ENCODE measurements at regions not wholly inside any gene's neighbourhood (a gene's known extent, or its start where the extent isn't known, plus 50 kb on each side); places are given as distances from the start of the nearest gene placed in this dataset.
A peak's percentile ranks its signal among the peaks of the same experiment; 100 is the strongest.

GRCh38 chr3:42022355-42022754 lies 60.5 kb upstream of the ULK4 start:
- ATAC-seq: no peak
- no peaks in the 10 kb centered on the region for H3K27me3 Mint-ChIP-seq
- no peak overlapping the region for H3K4me3 Mint-ChIP-seq
- H3K36me3 Mint-ChIP-seq (ENCODE audit: low read depth): no peaks in the 10 kb centered on the region
- no peak for DNase-seq
- H3K27ac Mint-ChIP-seq: no peak overlapping the region
- H3K9me3 ChIP-seq (ENCODE audit: control insufficient read depth, low read length, poor library complexity, severe bottlenecking): no peaks in the 10 kb centered on the region
- H3K4me1 Mint-ChIP-seq: peaks cover 40% of the 10 kb centered on the region

GRCh38 chr3:42020684-42021307 lies 58.9 kb upstream of the ULK4 start:
- H3K4me3 Mint-ChIP-seq: no peak overlapping the region
- H3K4me1 Mint-ChIP-seq: peaks cover 48% of the 10 kb centered on the region
- no peaks in the 10 kb centered on the region for H3K36me3 Mint-ChIP-seq (ENCODE audit: low read depth)
- ATAC-seq: no peak
- no peak for DNase-seq
- H3K27ac Mint-ChIP-seq: peak overlapping the region; percentile 41
- H3K9me3 ChIP-seq (ENCODE audit: control insufficient read depth, low read length, poor library complexity, severe bottlenecking): no peaks in the 10 kb centered on the region
- no peaks in the 10 kb centered on the region for H3K27me3 Mint-ChIP-seq

DNA sequence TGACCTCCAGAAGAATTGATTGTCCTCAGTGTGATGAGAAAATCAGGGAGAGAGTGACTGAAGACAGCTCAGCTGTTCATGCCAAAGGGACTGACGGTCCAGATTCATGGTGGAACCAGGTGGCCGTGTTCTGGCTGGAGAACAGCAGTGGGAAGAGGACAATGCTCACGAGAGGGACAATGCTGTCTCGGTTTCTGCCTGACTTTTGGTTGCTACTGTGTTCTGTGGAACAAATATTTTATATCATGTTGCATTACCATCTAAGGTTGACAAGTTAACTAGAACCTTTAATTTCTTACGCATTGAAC lies 58.0 kb upstream of the ULK4 start:
- no peak for ATAC-seq

GRCh38 chr3:42019144-42019952 lies 57.4 kb upstream of the ULK4 start:
- no peaks in the 10 kb centered on the region for H3K36me3 Mint-ChIP-seq (ENCODE audit: low read depth)
- peaks cover 54% of the 10 kb centered on the region for H3K4me1 Mint-ChIP-seq
- no peaks in the 10 kb centered on the region for H3K9me3 ChIP-seq (ENCODE audit: control insufficient read depth, low read length, poor library complexity, severe bottlenecking)
- no peak for ATAC-seq
- DNase-seq: no peak
- H3K27ac Mint-ChIP-seq: peak overlapping the region; percentile 41
- H3K27me3 Mint-ChIP-seq: no peaks in the 10 kb centered on the region
- no peak overlapping the region for H3K4me3 Mint-ChIP-seq

More for the DNA sequence above, 58.0 kb upstream of the ULK4 start:
- H3K36me3 Mint-ChIP-seq (ENCODE audit: low read depth): no peaks in the 10 kb centered on the region
- no peak for DNase-seq
- H3K4me3 Mint-ChIP-seq: no peak overlapping the region
- peaks cover 49% of the 10 kb centered on the region for H3K4me1 Mint-ChIP-seq
- H3K9me3 ChIP-seq (ENCODE audit: control insufficient read depth, low read length, poor library complexity, severe bottlenecking): no peaks in the 10 kb centered on the region
- H3K27ac Mint-ChIP-seq: peak overlapping the region; percentile 41
- H3K27me3 Mint-ChIP-seq: no peaks in the 10 kb centered on the region

GRCh38 chr3:42014921-42015533 lies 53.1 kb upstream of the ULK4 start:
- no peaks in the 10 kb centered on the region for H3K9me3 ChIP-seq (ENCODE audit: control insufficient read depth, low read length, poor library complexity, severe bottlenecking)
- Mint-ChIP-seq H3K27ac (peak overlapping the region; percentile 86), H3K4me1 (peaks cover 41% of the 10 kb centered on the region), H3K36me3 (ENCODE audit: low read depth) (no peaks in the 10 kb centered on the region), H3K4me3 (peak overlapping the region; percentile 93), H3K27me3 (no peaks in the 10 kb centered on the region)
- DNase-seq (no peak), ATAC-seq (no peak)

DNA sequence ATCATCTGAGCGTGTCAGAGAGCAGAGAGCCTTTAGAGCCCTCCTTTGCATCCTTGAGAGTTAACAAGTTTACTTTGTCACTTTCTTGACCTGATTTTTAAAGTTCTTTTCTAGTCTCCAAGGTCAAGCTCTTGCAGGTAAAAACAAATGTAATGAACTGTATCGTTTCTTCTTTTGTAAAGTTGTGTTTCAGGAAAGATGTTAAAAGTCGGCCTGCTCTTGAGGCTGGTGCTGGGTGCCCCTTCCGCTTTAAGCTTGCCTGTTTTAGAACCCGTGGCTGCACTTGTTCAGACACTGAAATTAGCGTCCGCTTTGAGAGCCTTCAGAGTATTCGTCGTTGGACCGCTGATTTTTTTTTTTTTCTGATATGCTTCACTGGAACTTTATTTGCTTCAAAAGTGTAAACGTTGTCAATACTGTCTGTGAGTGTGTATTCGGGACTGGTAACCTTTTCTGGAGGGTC lies 52.6 kb upstream of the ULK4 start:
- Mint-ChIP-seq H3K27ac (peak overlapping the region; percentile 86), H3K36me3 (ENCODE audit: low read depth) (no peaks in the 10 kb centered on the region), H3K4me3 (peak overlapping the region; percentile 93), H3K4me1 (peaks cover 38% of the 10 kb centered on the region), H3K27me3 (no peaks in the 10 kb centered on the region)
- no peak for DNase-seq
- H3K9me3 ChIP-seq (ENCODE audit: control insufficient read depth, low read length, poor library complexity, severe bottlenecking): no peaks in the 10 kb centered on the region
- no peak for ATAC-seq

DNA sequence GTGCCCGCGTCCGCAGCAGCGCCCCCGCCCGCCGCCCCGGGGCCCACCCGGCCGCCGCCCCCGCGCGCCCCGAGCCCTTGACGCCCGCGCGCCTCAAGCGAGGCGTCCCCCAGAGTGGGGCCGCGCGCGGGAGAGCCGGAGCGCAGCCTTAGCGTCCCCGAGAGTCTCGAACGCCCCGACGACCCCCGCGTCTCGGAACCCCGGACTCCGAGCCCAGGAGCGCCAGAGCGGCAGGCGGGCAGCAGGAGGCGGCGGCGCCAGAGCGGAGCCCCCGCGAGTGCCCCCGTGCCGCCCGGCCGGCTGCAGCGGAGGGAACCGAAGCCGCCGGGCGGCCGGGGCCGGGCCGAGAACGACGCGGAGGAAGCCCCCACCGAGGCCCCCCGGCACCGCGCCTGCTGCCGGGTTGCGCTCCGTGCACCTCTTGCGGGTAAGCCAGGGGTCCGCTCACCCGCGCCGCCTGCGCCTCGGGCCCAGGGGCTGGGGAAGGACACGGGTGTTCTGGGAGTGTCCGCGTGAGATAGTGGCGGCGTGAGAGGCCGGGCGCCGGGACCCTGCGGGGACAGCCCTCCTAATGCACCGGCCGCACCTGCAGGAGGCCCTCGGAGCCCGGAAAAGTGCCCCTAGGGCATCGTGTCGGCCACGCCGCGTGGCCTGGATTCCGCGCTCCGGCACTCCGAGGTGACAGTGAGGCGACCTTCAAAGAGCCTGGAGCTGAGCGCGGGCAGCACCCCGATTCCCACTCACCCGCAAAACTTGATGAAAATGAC lies 52.0 kb upstream of the ULK4 start:
- peaks cover 38% of the 10 kb centered on the region for H3K4me1 Mint-ChIP-seq
- H3K27ac Mint-ChIP-seq: peak overlapping the region; percentile 86
- H3K36me3 Mint-ChIP-seq (ENCODE audit: low read depth): no peaks in the 10 kb centered on the region
- ATAC-seq (peak; percentile 13), DNase-seq (peak; percentile 10 to 22 (median 11))
- H3K4me3 Mint-ChIP-seq: peak overlapping the region; percentile 93
- H3K9me3 ChIP-seq (ENCODE audit: control insufficient read depth, low read length, poor library complexity, severe bottlenecking): no peaks in the 10 kb centered on the region
- H3K27me3 Mint-ChIP-seq: no peaks in the 10 kb centered on the region

GRCh38 chr3:42012935-42013690 lies 51.2 kb upstream of the ULK4 start:
- Mint-ChIP-seq H3K27me3 (no peaks in the 10 kb centered on the region), H3K4me1 (peaks cover 36% of the 10 kb centered on the region), H3K27ac (peak overlapping the region; percentile 96), H3K4me3 (peak overlapping the region; percentile 93), H3K36me3 (ENCODE audit: low read depth) (no peaks in the 10 kb centered on the region)
- peak; percentile 84 for ATAC-seq
- DNase-seq: peak; percentile 52 to 75 (median 70)
- H3K9me3 ChIP-seq (ENCODE audit: control insufficient read depth, low read length, poor library complexity, severe bottlenecking): no peaks in the 10 kb centered on the region

GRCh38 chr3:42012383-42012934 lies 50.6 kb upstream of the ULK4 start:
- peak; percentile 65 for ATAC-seq
- no peaks in the 10 kb centered on the region for H3K36me3 Mint-ChIP-seq (ENCODE audit: low read depth)

More at GRCh38 chr3:42012383-42012934, 50.6 kb upstream of the ULK4 start:
- H3K4me3 Mint-ChIP-seq: peak overlapping the region; percentile 93
- peak overlapping the region; percentile 96 for H3K27ac Mint-ChIP-seq
- no peaks in the 10 kb centered on the region for H3K27me3 Mint-ChIP-seq
- H3K4me1 Mint-ChIP-seq: peaks cover 35% of the 10 kb centered on the region
- DNase-seq: no peak
- H3K9me3 ChIP-seq (ENCODE audit: control insufficient read depth, low read length, poor library complexity, severe bottlenecking): no peaks in the 10 kb centered on the region
